ENCODE measurements at regions not wholly inside any gene's neighbourhood (a gene's known extent, or its start where the extent isn't known, plus 50 kb on each side); places are given as distances from the start of the nearest gene placed in this dataset.

- TF ChIP-seq CBX5 (IDR thresholded peaks at IDR 0.05; ENCODE audit: low read depth, low read length), result no peak
- TF ChIP-seq, protein P1, sequence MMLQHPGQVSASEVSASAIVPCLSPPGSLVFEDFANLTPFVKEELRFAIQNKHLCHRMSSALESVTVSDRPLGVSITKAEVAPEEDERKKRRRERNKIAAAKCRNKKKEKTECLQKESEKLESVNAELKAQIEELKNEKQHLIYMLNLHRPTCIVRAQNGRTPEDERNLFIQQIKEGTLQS (IDR thresholded peaks at IDR 0.05; ENCODE audit: insufficient read depth, low read depth, low read length), result no peak
- no peak for TF ChIP-seq BRCA1 (IDR thresholded peaks at IDR 0.05; ENCODE audit: low read depth, low read length)
- no peak for TF ChIP-seq POLR2AphosphoS5 (IDR thresholded peaks at IDR 0.05; ENCODE audit: low read depth, low read length)
- TF ChIP-seq CTCF (IDR thresholded peaks at IDR 0.05; ENCODE audit: control extremely low read depth in 1 of 3, insufficient read depth in 1 of 3, low read depth in 1 of 3, low read length in 3 of 3), result no peak
Observed at GRCh38 chr12:25324861-25325260, 74.1 kb upstream of the KRAS start.

Measured in H1 (cell line).